ENCODE measurements at regions not wholly inside any gene's neighbourhood (a gene's known extent, or its start where the extent isn't known, plus 50 kb on each side); places are given as distances from the start of the nearest gene placed in this dataset.
"Not testable (repeated sequence)": the region's sequence is repeated elsewhere in the genome, so short reads cannot be mapped to it uniquely, and the experiment has no call there.

DNA sequence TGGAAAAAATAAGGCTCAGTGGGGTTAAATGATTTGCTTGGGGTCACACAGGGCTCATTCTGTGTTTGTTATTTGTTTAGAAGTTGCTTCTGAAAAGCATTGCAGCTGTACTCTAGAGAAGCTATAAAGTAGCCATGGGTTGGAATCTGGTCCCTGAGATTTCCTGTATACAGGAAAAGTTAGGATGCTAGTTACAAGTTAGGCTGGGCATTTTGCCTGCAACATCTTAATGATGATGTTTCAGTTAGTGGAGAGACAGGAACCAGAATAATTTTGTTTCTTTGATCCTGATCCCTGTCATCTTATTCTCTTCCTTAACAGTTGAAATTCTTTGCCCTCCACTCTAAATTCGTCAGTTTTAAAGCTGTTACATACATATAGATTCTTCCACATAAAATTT is 445.3 kb downstream of the OTOL1 start:
- POLR2A ChIA-PET = no interaction called here
- WGBS (ENCODE audit: insufficient coverage, low coverage, missing lambda C conversion rate) = 0% methylated on average over 1 of the region's 1 CpG
- no peak overlapping the region for H3K9ac ChIP-seq (ENCODE audit: insufficient read depth in 1 of 2, low read depth in 2 of 2, low read length in 2 of 2)
- no peak for ATAC-seq
- H3K4me2 ChIP-seq (ENCODE audit: insufficient read depth, low read length) = no peak overlapping the region
- H3K9me1 ChIP-seq (ENCODE audit: control insufficient read depth, insufficient read depth, low read length) = no peaks in the 10 kb centered on the region
- in situ Hi-C loops (cut with MboI) = no loop called here
- H3K9me3 ChIP-seq (replicated peaks; ENCODE audit: control insufficient read depth, insufficient read depth, low read depth, low read length) = no peaks in the 10 kb centered on the region
- H4K20me1 ChIP-seq (replicated peaks; ENCODE audit: control insufficient read depth, insufficient read depth, low read length) = no peaks in the 10 kb centered on the region
- CTCF ChIA-PET (ENCODE audit: low intra/inter-chr PET ratio) = no interaction called here
- DNase-seq (ENCODE audit: extremely low read depth in 1 of 4, low spot score in 3 of 4) = no peak
- no peak overlapping the region for H3K27ac ChIP-seq (ENCODE audit: extremely low read depth, low read depth, low read length)
- no TSS peak for BruUV-seq (replicated peaks)
- H2AFZ ChIP-seq (ENCODE audit: low read depth, low read length) = no peak overlapping the region
- H3K36me3 ChIP-seq (ENCODE audit: control insufficient read depth, insufficient read depth, low read length) = no peaks in the 10 kb centered on the region
- H3K27me3 ChIP-seq (ENCODE audit: control insufficient read depth in 2 of 2, insufficient read depth in 2 of 2, low read length in 2 of 2) = no peaks in the 10 kb centered on the region
- intact Hi-C loops (cut with micrococcal nuclease) = no loop called here
- no peaks in the 10 kb centered on the region for H3K4me1 ChIP-seq (replicated peaks in 1 of 2; ENCODE audit: control insufficient read depth in 2 of 2, insufficient read depth in 2 of 2, low read length in 2 of 2)
- TF ChIP-seq HDAC1 (IDR thresholded peaks at IDR 0.05) = no peak
- no peak for TF ChIP-seq MCM2 (IDR thresholded peaks at IDR 0.05; ENCODE audit: low read depth)
- no peak for TF ChIP-seq RBM34 (IDR thresholded peaks at IDR 0.05; ENCODE audit: borderline replicate concordance, insufficient read depth, low read length)
- TF ChIP-seq CBFA2T3 (IDR thresholded peaks at IDR 0.05) = no peak
- no peak for TF ChIP-seq STAT5A (IDR thresholded peaks at IDR 0.05; ENCODE audit: borderline replicate concordance, low read length)
- no peak for TF ChIP-seq TAF7 (tag; IDR thresholded peaks at IDR 0.05)
- no peak for TF ChIP-seq TOE1 (IDR thresholded peaks at IDR 0.05; ENCODE audit: borderline replicate concordance)
- TF ChIP-seq TOE1 (CRISPR knock-in tag; IDR thresholded peaks at IDR 0.05; ENCODE audit: borderline replicate concordance, low read depth) = no peak
- TF ChIP-seq KAT2B (IDR thresholded peaks at IDR 0.05; ENCODE audit: low read depth, low read length) = no peak
- TF ChIP-seq NR2F6 (CRISPR knock-in tag; IDR thresholded peaks at IDR 0.05) = no peak
- TF ChIP-seq MAZ (CRISPR knock-in tag; conservative IDR thresholded peaks at IDR 0.05 in 1 of 2, IDR thresholded peaks at IDR 0.05 in 1 of 2) = no peak
- no peak for TF ChIP-seq HOXB6 (CRISPR knock-in tag; IDR thresholded peaks at IDR 0.05; ENCODE audit: borderline replicate concordance)
- no peak for TF ChIP-seq KDM5B (IDR thresholded peaks at IDR 0.05; ENCODE audit: insufficient replicate concordance, low read depth, low read length)
- TF ChIP-seq GTF2E2 (tag; IDR thresholded peaks at IDR 0.05) = no peak
- no peak overlapping the region for H3K4me3 ChIP-seq
- FAIRE-seq = no peak
- no peaks in the 10 kb centered on the region for H3K79me2 ChIP-seq (ENCODE audit: control insufficient read depth, insufficient read depth, low read length)

DNA sequence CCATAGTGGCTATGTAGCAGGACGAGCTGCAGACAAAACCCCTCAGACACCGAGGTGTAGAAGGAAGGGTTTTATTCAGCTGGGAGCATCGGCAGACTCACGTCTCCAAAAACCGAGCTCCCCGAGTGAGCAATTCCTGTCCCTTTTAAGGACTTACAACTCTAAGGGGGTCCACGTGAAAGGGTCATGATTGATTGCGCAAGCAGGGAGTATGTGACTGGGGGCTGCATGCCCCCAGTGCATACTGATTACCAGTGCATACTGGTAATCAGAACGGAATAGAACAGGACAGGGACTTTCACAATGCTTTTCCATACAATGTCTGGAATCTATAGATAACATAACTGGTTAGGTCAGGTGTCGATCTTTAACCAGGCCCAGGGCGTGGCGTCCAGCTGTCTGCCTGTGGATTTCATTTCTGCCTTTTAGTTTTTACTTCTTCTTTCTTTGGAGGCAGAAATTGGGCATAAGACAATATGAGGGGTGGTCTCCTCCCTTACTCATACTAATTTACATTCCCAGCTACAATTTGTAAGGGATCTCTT is 447.3 kb downstream of the OTOL1 start:
- ATAC-seq; H3K9me3 ChIP-seq (replicated peaks; ENCODE audit: control insufficient read depth, insufficient read depth, low read depth, low read length); intact Hi-C loops (cut with micrococcal nuclease); H3K4me2 ChIP-seq (ENCODE audit: insufficient read depth, low read length); H4K20me1 ChIP-seq (replicated peaks; ENCODE audit: control insufficient read depth, insufficient read depth, low read length); H3K4me3 ChIP-seq; in situ Hi-C loops (cut with MboI); H3K36me3 ChIP-seq (ENCODE audit: control insufficient read depth, insufficient read depth, low read length); CTCF ChIA-PET (ENCODE audit: low intra/inter-chr PET ratio); FAIRE-seq; H2AFZ ChIP-seq (ENCODE audit: low read depth, low read length); H3K9ac ChIP-seq (ENCODE audit: insufficient read depth in 1 of 2, low read depth in 2 of 2, low read length in 2 of 2); H3K9me1 ChIP-seq (ENCODE audit: control insufficient read depth, insufficient read depth, low read length); DNase-seq (ENCODE audit: extremely low read depth in 1 of 4, low spot score in 3 of 4); BruUV-seq (replicated peaks); H3K4me1 ChIP-seq (replicated peaks in 1 of 2; ENCODE audit: control insufficient read depth in 2 of 2, insufficient read depth in 2 of 2, low read length in 2 of 2); H3K27ac ChIP-seq (ENCODE audit: extremely low read depth, low read depth, low read length); H3K79me2 ChIP-seq (ENCODE audit: control insufficient read depth, insufficient read depth, low read length); H3K27me3 ChIP-seq (ENCODE audit: control insufficient read depth in 2 of 2, insufficient read depth in 2 of 2, low read length in 2 of 2): not testable (repeated sequence)
- 3% methylated on average over 12 of the region's 12 CpGs for WGBS (ENCODE audit: insufficient coverage, low coverage, missing lambda C conversion rate)
- POLR2A ChIA-PET = interaction anchor here (0.7 kb wide), 1 partner anchor 135 kb away, joined by 3 read pairs; no protein-coding TSS in a partner anchor
